ENCODE measurements at regions not wholly inside any gene's neighbourhood (a gene's known extent, or its start where the extent isn't known, plus 50 kb on each side); places are given as distances from the start of the nearest gene placed in this dataset.

DNA sequence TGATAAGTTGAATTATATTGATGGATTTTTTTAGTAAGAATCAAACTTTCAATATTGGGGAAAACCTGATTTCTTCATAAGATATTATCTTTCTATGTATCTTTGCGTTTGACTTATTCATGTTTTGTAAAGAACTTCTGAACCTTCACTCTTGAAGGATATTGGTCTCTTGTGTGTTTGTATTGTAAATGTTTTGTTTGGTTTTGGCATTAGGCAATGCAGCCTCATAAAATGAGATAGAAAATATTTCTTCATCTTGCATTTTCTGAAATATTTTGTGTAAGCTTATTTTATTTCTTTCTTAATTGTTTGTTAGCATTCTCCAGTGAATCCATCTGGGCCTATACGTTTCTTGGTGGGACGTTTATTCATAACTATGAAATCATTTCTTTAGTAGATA lies 271.9 kb downstream of the RAB38 start (continued):
- TF ChIP-seq, protein P1, sequence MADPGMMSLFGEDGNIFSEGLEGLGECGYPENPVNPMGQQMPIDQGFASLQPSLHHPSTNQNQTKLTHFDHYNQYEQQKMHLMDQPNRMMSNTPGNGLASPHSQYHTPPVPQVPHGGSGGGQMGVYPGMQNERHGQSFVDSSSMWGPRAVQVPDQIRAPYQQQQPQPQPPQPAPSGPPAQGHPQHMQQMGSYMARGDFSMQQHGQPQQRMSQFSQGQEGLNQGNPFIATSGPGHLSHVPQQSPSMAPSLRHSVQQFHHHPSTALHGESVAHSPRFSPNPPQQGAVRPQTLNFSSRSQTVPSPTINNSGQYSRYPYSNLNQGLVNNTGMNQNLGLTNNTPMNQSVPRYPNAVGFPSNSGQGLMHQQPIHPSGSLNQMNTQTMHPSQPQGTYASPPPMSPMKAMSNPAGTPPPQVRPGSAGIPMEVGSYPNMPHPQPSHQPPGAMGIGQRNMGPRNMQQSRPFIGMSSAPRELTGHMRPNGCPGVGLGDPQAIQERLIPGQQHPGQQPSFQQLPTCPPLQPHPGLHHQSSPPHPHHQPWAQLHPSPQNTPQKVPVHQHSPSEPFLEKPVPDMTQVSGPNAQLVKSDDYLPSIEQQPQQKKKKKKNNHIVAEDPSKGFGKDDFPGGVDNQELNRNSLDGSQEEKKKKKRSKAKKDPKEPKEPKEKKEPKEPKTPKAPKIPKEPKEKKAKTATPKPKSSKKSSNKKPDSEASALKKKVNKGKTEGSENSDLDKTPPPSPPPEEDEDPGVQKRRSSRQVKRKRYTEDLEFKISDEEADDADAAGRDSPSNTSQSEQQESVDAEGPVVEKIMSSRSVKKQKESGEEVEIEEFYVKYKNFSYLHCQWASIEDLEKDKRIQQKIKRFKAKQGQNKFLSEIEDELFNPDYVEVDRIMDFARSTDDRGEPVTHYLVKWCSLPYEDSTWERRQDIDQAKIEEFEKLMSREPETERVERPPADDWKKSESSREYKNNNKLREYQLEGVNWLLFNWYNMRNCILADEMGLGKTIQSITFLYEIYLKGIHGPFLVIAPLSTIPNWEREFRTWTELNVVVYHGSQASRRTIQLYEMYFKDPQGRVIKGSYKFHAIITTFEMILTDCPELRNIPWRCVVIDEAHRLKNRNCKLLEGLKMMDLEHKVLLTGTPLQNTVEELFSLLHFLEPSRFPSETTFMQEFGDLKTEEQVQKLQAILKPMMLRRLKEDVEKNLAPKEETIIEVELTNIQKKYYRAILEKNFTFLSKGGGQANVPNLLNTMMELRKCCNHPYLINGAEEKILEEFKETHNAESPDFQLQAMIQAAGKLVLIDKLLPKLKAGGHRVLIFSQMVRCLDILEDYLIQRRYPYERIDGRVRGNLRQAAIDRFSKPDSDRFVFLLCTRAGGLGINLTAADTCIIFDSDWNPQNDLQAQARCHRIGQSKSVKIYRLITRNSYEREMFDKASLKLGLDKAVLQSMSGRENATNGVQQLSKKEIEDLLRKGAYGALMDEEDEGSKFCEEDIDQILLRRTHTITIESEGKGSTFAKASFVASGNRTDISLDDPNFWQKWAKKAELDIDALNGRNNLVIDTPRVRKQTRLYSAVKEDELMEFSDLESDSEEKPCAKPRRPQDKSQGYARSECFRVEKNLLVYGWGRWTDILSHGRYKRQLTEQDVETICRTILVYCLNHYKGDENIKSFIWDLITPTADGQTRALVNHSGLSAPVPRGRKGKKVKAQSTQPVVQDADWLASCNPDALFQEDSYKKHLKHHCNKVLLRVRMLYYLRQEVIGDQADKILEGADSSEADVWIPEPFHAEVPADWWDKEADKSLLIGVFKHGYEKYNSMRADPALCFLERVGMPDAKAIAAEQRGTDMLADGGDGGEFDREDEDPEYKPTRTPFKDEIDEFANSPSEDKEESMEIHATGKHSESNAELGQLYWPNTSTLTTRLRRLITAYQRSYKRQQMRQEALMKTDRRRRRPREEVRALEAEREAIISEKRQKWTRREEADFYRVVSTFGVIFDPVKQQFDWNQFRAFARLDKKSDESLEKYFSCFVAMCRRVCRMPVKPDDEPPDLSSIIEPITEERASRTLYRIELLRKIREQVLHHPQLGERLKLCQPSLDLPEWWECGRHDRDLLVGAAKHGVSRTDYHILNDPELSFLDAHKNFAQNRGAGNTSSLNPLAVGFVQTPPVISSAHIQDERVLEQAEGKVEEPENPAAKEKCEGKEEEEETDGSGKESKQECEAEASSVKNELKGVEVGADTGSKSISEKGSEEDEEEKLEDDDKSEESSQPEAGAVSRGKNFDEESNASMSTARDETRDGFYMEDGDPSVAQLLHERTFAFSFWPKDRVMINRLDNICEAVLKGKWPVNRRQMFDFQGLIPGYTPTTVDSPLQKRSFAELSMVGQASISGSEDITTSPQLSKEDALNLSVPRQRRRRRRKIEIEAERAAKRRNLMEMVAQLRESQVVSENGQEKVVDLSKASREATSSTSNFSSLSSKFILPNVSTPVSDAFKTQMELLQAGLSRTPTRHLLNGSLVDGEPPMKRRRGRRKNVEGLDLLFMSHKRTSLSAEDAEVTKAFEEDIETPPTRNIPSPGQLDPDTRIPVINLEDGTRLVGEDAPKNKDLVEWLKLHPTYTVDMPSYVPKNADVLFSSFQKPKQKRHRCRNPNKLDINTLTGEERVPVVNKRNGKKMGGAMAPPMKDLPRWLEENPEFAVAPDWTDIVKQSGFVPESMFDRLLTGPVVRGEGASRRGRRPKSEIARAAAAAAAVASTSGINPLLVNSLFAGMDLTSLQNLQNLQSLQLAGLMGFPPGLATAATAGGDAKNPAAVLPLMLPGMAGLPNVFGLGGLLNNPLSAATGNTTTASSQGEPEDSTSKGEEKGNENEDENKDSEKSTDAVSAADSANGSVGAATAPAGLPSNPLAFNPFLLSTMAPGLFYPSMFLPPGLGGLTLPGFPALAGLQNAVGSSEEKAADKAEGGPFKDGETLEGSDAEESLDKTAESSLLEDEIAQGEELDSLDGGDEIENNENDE (IDR thresholded peaks at IDR 0.05; ENCODE audit: insufficient replicate concordance, low read length), result no peak
- TF ChIP-seq SIRT6 (IDR thresholded peaks at IDR 0.05; ENCODE audit: low read length), result no peak
- no peak for TF ChIP-seq RBBP5 (IDR thresholded peaks at IDR 0.05; ENCODE audit: borderline replicate concordance, low read depth, low read length)
- no peak for TF ChIP-seq HDAC6 (IDR thresholded peaks at IDR 0.05; ENCODE audit: low read depth, low read length)
